ENCODE measurements at regions not wholly inside any gene's neighbourhood (a gene's known extent, or its start where the extent isn't known, plus 50 kb on each side); places are given as distances from the start of the nearest gene placed in this dataset.

GRCh38 chr18:73151086-73151485, 283.3 kb upstream of the NETO1 start:
- Histone ChIP-seq H3K27me3 (ENCODE audit: insufficient read depth, low read length) (no peaks in the 10 kb centered on the region), H3K4me1 (ENCODE audit: insufficient read depth, low read length) (no peaks in the 10 kb centered on the region), H3K4me3 (ENCODE audit: insufficient read depth, low read length) (no peak overlapping the region), H3K36me3 (ENCODE audit: insufficient read depth, low read length) (no peaks in the 10 kb centered on the region), H4K20me1 (ENCODE audit: insufficient read depth, low read length) (no peaks in the 10 kb centered on the region), H3K27ac (ENCODE audit: low read depth, low read length) (no peak overlapping the region), H3K9me3 (ENCODE audit: low read depth, low read length) (no peaks in the 10 kb centered on the region), H3K79me2 (ENCODE audit: insufficient read depth, low read length) (no peaks in the 10 kb centered on the region), H3K4me2 (ENCODE audit: insufficient read depth, low read length) (no peak overlapping the region), H2AFZ (ENCODE audit: low read length) (no peak overlapping the region)
- TF ChIP-seq CTCF (IDR thresholded peaks at IDR 0.05; ENCODE audit: extremely low read depth, low read depth, low read length): no peak
- DNase-seq (ENCODE audit: insufficient read length, low spot score, missing footprints): no peak

GRCh38 chr18:73150199-73150598, 282.4 kb upstream of the NETO1 start:
- no peaks in the 10 kb centered on the region for H3K4me1 ChIP-seq (ENCODE audit: insufficient read depth, low read length)
- no peaks in the 10 kb centered on the region for H4K20me1 ChIP-seq (ENCODE audit: insufficient read depth, low read length)
- no peaks in the 10 kb centered on the region for H3K9me3 ChIP-seq (ENCODE audit: low read depth, low read length)
- H3K27me3 ChIP-seq (ENCODE audit: insufficient read depth, low read length): no peaks in the 10 kb centered on the region
- H3K27ac ChIP-seq (ENCODE audit: low read depth, low read length): no peak overlapping the region
- H3K36me3 ChIP-seq (ENCODE audit: insufficient read depth, low read length): no peaks in the 10 kb centered on the region
- no peak for TF ChIP-seq CTCF (IDR thresholded peaks at IDR 0.05; ENCODE audit: extremely low read depth, low read depth, low read length)
- H3K4me2 ChIP-seq (ENCODE audit: insufficient read depth, low read length): no peak overlapping the region
- no peak for DNase-seq (ENCODE audit: insufficient read length, low spot score, missing footprints)
- H3K79me2 ChIP-seq (ENCODE audit: insufficient read depth, low read length): no peaks in the 10 kb centered on the region
- H3K4me3 ChIP-seq (ENCODE audit: insufficient read depth, low read length): no peak overlapping the region
- no peak overlapping the region for H2AFZ ChIP-seq (ENCODE audit: low read length)

GRCh38 chr18:73147590-73147989, 279.8 kb upstream of the NETO1 start:
- H3K4me1 ChIP-seq (ENCODE audit: insufficient read depth, low read length): no peaks in the 10 kb centered on the region
- DNase-seq (ENCODE audit: insufficient read length, low spot score, missing footprints): no peak
- H3K27ac ChIP-seq (ENCODE audit: low read depth, low read length): no peak overlapping the region
- H3K4me3 ChIP-seq (ENCODE audit: insufficient read depth, low read length): no peak overlapping the region
- no peak overlapping the region for H2AFZ ChIP-seq (ENCODE audit: low read length)
- no peaks in the 10 kb centered on the region for H4K20me1 ChIP-seq (ENCODE audit: insufficient read depth, low read length)
- no peaks in the 10 kb centered on the region for H3K27me3 ChIP-seq (ENCODE audit: insufficient read depth, low read length)
- no peak overlapping the region for H3K4me2 ChIP-seq (ENCODE audit: insufficient read depth, low read length)
- TF ChIP-seq CTCF (IDR thresholded peaks at IDR 0.05; ENCODE audit: extremely low read depth, low read depth, low read length): no peak
- no peaks in the 10 kb centered on the region for H3K36me3 ChIP-seq (ENCODE audit: insufficient read depth, low read length)
- no peaks in the 10 kb centered on the region for H3K9me3 ChIP-seq (ENCODE audit: low read depth, low read length)
- H3K79me2 ChIP-seq (ENCODE audit: insufficient read depth, low read length): no peaks in the 10 kb centered on the region

- Histone ChIP-seq H2AFZ (ENCODE audit: low read length) (no peak overlapping the region), H3K36me3 (ENCODE audit: insufficient read depth, low read length) (no peaks in the 10 kb centered on the region), H3K4me2 (ENCODE audit: insufficient read depth, low read length) (no peak overlapping the region), H3K27ac (ENCODE audit: low read depth, low read length) (no peak overlapping the region), H3K9me3 (ENCODE audit: low read depth, low read length) (no peaks in the 10 kb centered on the region), H4K20me1 (ENCODE audit: insufficient read depth, low read length) (no peaks in the 10 kb centered on the region), H3K79me2 (ENCODE audit: insufficient read depth, low read length) (no peaks in the 10 kb centered on the region), H3K4me3 (ENCODE audit: insufficient read depth, low read length) (no peak overlapping the region), H3K4me1 (ENCODE audit: insufficient read depth, low read length) (no peaks in the 10 kb centered on the region), H3K27me3 (ENCODE audit: insufficient read depth, low read length) (no peaks in the 10 kb centered on the region)
- DNase-seq (ENCODE audit: insufficient read length, low spot score, missing footprints): no peak
- TF ChIP-seq CTCF (IDR thresholded peaks at IDR 0.05; ENCODE audit: extremely low read depth, low read depth, low read length): no peak
Measured at GRCh38 chr18:73144030-73144429, 276.2 kb upstream of the NETO1 start.

Data from osteoblast (primary cell).